Vagina (tissue), 2 donors: ENCODE measurements at regions not wholly inside any gene's neighbourhood (a gene's known extent, or its start where the extent isn't known, plus 50 kb on each side); places are given as distances from the start of the nearest gene placed in this dataset.

Experiments
- CTCF ChIP-seq, 3 experiments: fragments of 450-650 bp in 2 of 3; fragments of 200-600 bp in 1 of 3; sonication (generic) in 1 of 3; IDR thresholded peaks; one replicate each; pipeline ENCODE4 v1.5.1; 2017 to 2019; ENCODE audit warnings: antibody characterized with exemption in 3 of 3, mild to moderate bottlenecking in 2 of 3, moderate library complexity in 2 of 3
- POLR2A ChIP-seq, 2 donors: fragments of 450-650 bp; IDR thresholded peaks; one replicate each; pipeline ENCODE4 v1.6.1; 2017; ENCODE audit warnings: antibody characterized with exemption in 2 of 2, mild to moderate bottlenecking in 2 of 2, moderate library complexity in 2 of 2

GRCh38 chr10:131849591-131850382 is 51.0 kb upstream of the PPP2R2D start:
- no peak for TF ChIP-seq POLR2A (IDR thresholded peaks at IDR 0.05)
- TF ChIP-seq CTCF (IDR thresholded peaks at IDR 0.05): no peak
